Hematopoietic multipotent progenitor cell (in vitro differentiated cells): ENCODE measurements at regions not wholly inside any gene's neighbourhood (a gene's known extent, or its start where the extent isn't known, plus 50 kb on each side); places are given as distances from the start of the nearest gene placed in this dataset.
"Not testable (repeated sequence)": the region's sequence is repeated elsewhere in the genome, so short reads cannot be mapped to it uniquely, and the experiment has no call there.

Source experiments
- DNase-seq, 3 donors: peaks; one replicate each; pipeline ENCODE4 v3.0.0-alpha.2; 2011 to 2015; ENCODE audit warnings: low read depth in 2 of 3, low spot score in 2 of 3

DNA sequence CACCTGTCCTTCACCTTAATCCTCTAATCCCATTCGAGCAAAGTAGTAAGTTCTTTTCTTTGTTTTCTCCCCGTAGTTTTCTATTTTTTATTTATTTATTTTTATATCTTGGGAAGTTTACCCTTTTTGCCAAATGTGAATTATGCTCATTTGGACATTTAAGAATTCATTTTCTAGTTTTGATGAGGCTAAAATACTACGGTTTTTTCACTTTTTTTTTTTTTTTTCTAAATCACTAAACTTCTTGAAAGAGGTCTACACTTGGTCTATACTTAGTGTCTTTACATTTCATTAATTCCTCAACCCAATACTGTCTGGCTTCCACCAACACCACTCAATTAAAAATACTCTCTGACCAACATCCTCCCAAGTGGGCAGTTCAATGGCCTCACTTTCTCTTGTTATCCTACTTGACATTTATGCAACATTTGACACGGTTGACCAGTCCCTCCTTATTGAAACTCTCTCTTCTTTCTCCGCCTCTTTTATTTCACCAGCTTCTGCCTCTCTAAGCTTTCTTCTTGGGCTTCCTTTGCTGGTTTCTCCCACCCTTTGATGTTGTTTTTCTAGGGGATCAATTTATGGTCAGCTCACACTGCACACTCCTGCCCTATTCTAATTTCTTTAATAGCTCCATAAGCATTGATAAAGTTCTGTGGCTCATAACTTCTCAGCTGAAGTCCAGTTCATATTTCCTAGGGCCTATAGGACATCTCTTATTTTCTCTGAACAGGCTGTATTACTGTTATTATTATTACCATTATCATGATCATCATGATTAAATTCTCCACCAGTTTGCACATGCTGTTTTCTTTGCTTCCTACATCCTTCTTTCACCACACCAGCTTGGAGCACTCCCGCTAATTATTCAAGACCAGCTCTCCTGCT lies 72.6 kb upstream of the CITED2 start:
- DNase-seq = no peak

DNA sequence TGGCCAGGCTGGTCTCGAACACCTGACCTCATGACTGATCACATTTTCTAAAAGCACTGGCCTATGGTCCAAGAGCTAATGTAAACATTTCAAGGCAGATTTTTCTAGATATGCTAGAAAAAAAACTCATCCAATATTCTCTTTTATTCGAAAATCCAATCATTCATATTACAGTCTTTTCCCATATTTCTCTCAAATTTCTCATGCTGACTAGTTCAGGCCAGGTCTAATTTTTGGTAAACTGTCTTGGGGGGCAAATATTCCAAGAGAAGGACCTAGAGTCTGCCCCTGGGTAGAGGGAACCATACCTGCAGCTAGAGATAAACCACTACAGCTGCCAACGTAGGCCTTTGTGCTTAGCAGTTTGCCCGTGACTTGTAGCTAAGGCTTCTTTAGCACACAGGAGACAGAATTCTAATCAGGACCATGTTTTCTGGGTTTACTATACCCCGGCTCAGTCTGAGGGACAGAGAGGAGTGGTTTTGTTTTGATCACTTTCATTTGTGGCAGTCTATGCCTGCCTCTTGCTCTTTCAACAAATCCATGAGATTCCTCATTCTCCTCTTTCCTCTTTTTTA lies 71.8 kb upstream of the CITED2 start:
- DNase-seq = no peak

DNA sequence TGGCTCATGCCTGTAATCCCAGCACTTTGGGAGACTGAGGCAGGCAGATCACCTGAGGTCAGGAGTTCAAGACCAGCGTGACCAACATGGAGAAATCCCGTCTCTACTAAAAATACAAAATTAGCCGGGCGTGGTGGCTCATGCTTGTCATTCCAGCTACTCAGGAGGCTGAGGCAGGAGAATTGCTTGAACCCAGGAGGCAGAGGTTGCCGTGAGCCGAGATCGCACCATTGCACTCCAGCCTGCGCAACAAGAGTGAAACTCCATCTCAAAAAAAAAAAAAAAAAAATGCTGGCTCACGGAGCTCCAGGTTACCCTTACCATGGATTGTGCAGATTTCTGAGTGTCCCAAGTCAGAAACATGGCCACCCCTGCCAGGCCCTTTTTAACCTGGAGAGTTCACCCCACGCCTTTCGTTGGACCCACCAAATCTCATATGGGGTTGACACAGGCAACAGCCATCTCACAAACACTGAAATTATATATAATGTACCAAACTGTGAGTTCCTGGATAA lies 69.9 kb upstream of the CITED2 start:
- not testable (repeated sequence) for DNase-seq

- no peak for DNase-seq
Observed at GRCh38 chr6:139443231-139444112, 69.0 kb upstream of the CITED2 start.

DNA sequence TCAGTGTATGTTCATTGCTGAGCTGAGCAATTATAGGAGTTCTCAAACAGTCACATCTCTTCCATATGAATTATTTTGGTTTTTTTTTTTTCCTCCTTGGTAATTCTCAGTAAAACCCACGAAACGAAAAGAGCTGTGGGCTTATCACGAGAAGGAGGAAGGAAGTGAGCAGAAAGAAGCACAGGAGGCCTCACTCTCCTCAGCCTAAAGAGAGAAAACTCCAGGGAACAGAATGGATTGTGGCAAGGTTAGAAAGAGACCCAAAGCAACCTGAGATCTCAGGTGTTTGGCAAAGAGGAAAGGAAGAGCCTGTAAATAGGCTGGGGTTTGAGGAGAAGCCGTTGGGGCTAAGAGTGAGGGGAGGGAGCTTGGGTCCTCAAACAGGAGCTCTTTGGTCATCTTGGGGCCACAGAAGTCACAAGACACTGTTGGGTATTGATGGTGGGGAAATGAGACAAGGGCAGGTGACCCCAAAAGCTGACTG lies 67.8 kb upstream of the CITED2 start:
- peak in 1 of 3 donors; percentile 59 for DNase-seq

DNA sequence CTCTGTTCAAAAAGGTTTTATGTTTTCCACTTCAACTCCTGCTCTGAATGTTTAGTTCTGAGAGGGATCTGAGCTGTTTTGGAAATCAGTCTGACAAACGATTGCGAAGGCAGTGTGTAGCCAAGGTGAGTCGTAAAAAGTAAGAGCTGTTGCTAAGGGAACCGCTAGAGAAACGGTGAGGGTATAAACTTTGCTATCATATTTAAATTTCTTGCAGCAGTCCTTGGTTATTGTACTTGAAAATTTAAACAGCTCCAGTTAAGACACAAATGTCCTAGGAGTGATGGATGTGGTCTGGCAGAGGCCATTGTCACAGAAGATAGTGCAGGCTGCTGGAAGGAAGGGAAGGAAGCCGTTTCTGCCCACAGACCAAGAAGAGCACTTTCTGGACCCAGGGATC lies 64.9 kb upstream of the CITED2 start:
- peak in 1 of 3 donors; percentile 48 for DNase-seq

GRCh38 chr6:139438775-139439174 lies 64.3 kb upstream of the CITED2 start:
- DNase-seq = no peak

DNA sequence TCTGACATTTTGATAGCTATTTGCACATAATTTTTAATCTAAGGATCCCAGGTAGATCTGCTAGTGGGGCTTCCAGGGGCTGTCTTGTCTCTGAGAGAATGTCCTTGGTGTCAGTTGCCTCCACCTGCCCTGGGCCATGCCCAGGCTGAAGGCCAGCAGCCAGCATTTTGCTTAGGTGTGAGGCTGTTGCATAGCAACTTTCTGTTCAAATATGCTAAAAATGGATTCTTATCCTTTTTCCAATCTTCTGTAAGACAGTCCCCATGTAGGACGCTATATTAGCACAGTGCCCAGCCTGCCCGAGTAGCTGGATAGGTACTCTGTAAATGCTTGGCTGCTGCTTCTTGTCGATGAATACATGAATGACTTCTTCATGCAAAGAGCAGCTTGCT lies 62.5 kb upstream of the CITED2 start:
- DNase-seq = no peak

DNA sequence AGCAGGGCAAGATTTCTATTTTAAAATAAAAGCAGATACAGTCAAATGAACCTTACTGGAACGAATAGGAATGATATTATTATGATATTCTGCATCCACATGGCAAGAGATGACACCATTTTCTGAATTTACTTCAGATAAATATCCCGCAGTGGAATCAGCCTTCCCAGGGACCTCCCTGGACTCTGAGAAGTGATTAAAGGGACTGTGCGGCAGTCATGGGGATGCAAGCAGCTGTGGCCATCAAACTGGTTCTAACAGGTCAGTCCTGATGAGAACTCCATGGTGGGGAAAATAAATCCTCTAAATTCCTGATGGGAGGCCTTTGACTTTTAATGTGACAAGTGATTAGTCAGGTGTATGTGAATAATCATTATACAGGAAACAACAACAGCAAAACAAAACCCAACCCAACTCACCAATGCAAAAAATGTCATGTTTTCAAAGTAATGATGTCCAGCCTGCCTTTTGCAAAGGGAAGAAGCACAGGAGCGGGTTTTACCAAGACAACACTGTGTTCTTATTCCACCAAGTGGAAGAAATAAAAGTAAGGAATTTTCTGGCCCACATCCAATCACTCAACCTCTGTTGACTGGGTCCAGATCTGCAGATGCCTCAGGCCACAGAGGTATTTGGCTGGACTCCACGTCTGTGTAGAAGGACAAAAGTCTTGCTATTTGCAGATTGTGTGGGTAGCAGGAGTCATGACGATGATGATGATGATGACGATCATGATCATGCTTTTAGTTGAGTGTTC lies 61.9 kb upstream of the CITED2 start:
- DNase-seq = no peak

DNA sequence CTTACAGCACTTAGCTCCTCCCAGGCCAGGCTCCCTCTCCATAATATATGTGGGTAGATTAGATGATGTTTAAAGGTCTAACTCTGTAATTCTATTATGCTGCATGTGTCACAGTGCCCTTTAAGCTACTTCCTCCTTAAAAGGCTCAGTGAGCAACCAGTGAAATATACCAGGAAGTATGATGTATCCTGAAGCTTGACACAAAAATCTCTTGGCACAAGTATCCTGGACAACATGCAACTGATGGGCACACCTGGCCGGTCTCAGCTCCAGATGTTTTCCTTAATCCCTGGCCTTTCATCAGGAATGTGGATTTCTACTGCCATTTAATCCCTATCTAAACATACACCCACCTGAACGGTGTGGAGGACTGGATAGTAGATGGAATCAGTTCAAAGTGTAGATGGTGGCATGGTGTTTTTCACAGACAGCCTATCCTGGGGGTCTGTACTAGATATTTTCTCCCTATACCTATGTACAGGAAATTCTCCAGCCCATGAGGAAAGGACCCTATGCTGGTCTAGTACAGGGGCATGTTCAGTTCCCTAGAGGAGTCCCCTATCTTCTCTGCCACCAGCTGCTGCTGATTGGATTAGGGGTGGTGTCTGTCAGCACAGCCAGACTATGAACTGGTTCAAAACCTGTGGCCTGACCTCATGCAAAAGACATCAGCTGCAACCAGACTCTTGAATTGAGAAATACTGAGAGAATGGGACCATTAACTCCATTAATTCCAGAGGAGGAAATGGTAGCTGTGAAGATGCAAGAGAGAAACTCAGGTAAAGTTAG lies 59.4 kb upstream of the CITED2 start:
- DNase-seq = peak in 1 of 3 donors; percentile 23

- no peak for DNase-seq
Observed at GRCh38 chr6:139431602-139431956, 57.1 kb upstream of the CITED2 start.

DNA sequence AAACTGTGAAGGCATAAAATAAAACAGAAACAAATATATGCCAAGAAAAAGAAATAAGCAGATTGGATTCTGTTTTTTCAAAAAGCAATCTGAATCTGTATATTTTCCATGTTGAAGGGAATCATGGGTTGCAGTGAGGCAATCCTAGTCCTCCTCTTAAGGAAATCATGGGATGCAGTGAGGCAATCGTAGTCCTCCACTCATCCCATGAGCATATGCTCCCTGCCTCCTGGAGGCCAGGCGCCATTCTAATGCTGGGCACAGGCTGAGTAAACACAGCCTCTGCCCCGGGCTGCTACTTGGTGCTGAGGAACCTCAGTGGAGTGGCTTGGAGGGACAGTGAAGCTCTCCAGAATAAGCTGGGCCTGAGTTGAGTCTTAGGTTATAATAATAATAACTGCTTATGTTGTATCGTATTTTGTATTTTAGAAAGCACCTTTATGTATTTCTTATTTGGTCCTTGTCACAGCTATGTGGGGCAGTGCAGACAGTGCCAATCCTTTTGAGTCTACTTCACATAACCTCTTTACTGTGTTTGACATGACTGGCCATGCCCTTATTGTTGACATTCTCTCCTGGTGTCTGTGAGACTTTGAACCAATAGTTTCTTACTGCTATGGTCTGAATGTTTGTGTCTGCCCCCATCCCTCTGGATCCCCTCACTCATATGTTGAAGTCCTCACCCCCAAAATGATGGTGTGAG lies 56.6 kb upstream of the CITED2 start:
- DNase-seq = no peak

- DNase-seq = no peak
Observed at GRCh38 chr6:139429580-139430145, 55.2 kb upstream of the CITED2 start.

DNA sequence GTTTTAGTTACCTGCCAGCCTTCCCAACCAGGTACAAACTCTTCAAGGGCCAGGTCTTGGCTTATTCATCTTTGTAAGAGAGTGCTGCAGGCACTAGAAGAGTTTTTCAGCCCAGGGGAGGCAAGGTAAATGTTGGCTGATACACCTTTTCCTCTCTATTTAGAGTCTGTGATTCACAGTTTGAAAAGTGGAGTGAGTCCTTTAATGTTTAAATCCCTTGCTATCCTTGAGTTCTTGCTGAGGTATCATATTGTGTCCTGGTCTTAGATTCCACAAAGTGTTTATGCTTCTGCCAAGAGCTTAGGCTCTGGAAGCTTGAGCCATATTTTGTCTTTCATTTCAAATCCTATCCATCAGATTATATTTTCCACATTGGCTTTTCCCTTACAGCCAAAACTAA lies 52.8 kb upstream of the CITED2 start:
- DNase-seq = no peak

DNA sequence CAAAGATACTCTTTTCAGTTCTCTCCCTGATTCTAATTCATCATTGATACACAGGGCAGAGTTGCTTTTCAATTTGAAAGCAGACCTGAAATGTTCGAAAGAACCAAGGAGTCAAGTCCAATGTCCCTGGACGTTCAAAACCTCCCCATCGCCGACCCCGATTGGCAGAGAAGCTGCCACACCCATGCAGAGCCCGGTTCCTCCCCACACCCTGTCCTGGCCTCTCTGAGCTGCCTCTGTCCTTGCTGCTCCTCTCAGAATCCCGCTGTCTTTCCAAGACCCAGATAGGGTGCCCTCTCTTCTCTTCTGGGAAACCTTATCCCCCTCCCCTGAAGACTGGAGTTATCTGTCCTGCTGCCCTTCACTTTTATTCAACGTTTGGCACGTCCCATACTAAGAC lies 52.3 kb upstream of the CITED2 start:
- no peak for DNase-seq

DNA sequence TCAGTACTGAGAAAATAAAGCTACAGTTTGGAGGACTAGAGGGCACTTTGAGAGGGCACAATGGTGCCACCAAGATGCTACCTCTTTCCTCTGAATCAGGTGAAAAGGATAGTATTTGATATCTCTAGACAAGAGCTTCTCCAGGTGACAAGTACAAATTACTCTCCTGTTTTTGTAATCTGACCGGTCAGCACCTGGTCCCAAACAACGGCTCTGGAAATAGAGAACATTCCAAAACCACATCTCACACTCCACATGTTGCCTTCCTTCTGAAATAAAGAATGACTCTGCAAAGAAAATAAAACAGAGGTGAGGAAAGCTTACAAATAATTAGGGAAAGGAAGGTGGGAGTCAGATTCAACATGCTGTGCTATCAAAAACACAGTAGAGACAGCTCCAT lies 51.3 kb upstream of the CITED2 start:
- no peak for DNase-seq

DNA sequence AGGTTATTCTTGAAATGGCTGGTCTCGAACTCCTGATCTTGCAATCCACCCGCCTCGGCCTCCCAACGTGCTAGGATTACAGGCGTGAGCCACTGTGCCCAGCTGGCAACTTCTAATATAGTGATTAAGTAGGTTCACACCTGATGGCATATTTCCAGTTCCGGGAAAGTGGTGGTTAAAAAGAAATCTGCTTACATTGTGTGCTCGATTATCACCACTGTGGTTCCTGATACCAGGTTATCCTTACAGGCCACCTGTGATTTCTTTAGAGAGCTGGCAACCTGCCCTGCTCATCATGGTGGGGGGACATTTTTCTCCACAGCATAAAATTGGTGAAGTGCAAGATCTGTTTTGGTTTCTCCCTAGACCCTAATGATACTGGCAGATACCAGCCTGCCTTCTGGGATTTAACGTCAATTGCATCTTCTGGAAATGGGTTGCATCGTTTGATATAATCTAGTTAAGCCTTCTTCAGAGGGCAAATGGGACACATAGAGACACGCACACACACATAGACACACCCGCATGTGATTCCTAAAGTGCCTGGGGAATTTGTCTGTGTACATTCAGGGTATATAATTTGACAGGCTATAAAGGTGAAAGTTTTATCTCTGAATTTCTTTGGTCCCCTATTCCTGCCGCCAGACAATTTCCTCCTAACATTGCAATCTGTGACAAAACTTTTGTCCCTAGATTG lies 49.7 kb upstream of the CITED2 start:
- DNase-seq = peak in 1 of 3 donors; percentile 26
